Chondrocyte (in vitro differentiated cells): ENCODE measurements at regions not wholly inside any gene's neighbourhood (a gene's known extent, or its start where the extent isn't known, plus 50 kb on each side); places are given as distances from the start of the nearest gene placed in this dataset.

Experiments
- DNase-seq: peaks from one replicate; pipeline ENCODE4 v3.0.0; 2021; ENCODE audit warnings: mixed read lengths, low spot score
- H3K27ac Mint-ChIP-seq: one replicate; pipeline ENCODE4 v1.8.0; 2021; ENCODE audit warnings: mild to moderate bottlenecking, moderate library complexity, mixed read lengths; ENCODE audit not compliant: unreplicated experiment
- H3K27me3 Mint-ChIP-seq: 2 replicates; pipeline ENCODE4 v1.8.0; 2021; ENCODE audit warnings: low read depth, mixed read lengths
- H3K36me3 Mint-ChIP-seq: 2 replicates; pipeline ENCODE4 v1.8.0; 2021; ENCODE audit warnings: low read depth, mixed read lengths
- H3K4me1 Mint-ChIP-seq: 2 replicates; pipeline ENCODE4 v1.8.0; 2021; ENCODE audit warnings: low read depth, mild to moderate bottlenecking, mixed read lengths
- H3K4me3 Mint-ChIP-seq: one replicate; pipeline ENCODE4 v1.8.0; 2021; ENCODE audit warnings: mild to moderate bottlenecking, moderate library complexity, mixed read lengths; ENCODE audit not compliant: unreplicated experiment
- H3K9me3 Mint-ChIP-seq: 2 replicates; pipeline ENCODE4 v1.8.0; 2021; ENCODE audit warnings: low read depth, mixed read lengths
- TF ChIP-seq, protein P1 (sequence below): fragments of 200-600 bp; sonication (generic); IDR thresholded peaks from 2 replicates; pipeline ENCODE4 v1.5.0; 2021; ENCODE audit warnings: antibody characterized with exemption, mild to moderate bottlenecking, moderate library complexity

DNA sequence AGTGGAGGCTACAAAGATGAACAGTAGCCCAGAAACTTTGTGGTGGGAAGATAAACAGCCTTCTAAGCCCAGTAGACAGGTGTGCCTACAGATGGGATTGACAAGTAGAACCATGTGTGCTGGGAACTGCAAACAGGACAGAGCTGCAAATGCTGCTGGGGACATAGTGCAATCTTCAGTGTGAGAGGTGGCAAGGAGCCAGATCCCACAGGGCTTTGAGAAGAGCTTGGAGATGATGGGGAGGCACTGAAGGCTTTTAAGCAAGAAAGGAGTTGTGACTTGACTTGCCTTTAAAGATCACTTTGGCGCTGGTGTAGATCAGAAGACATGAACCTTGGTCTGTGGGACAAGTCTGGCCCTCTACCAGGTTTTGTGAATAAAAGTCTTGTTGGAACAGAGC lies 675.2 kb downstream of the ACTL7B start:
- DNase-seq, result no peak
- Mint-ChIP-seq H3K36me3 (no peaks in the 10 kb centered on the region), H3K4me3 (no peak overlapping the region), H3K4me1 (peaks cover 18% of the 10 kb centered on the region), H3K27ac (no peak overlapping the region), H3K9me3 (no peaks in the 10 kb centered on the region), H3K27me3 (no peaks in the 10 kb centered on the region)
- TF ChIP-seq, protein P1, sequence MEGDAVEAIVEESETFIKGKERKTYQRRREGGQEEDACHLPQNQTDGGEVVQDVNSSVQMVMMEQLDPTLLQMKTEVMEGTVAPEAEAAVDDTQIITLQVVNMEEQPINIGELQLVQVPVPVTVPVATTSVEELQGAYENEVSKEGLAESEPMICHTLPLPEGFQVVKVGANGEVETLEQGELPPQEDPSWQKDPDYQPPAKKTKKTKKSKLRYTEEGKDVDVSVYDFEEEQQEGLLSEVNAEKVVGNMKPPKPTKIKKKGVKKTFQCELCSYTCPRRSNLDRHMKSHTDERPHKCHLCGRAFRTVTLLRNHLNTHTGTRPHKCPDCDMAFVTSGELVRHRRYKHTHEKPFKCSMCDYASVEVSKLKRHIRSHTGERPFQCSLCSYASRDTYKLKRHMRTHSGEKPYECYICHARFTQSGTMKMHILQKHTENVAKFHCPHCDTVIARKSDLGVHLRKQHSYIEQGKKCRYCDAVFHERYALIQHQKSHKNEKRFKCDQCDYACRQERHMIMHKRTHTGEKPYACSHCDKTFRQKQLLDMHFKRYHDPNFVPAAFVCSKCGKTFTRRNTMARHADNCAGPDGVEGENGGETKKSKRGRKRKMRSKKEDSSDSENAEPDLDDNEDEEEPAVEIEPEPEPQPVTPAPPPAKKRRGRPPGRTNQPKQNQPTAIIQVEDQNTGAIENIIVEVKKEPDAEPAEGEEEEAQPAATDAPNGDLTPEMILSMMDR, result no peak

DNA sequence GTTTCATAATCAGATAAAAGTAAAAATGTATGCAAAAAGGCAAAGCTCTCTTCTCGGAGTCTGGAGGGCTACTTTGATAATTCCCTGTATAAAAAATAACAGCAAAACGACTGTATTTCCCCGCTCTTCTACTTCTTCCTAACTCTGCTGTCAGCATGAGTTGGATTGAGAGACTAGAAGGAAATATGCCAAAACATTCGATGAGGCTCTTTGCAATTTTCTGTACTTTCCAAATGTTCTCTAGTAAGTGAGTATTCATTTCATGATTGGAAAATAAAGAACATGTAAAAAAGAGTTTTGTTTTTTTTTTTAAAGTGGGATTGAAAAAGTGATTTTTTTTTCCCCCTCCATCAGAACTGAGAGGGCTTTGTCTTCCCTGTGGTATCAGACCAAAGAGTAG lies 677.5 kb downstream of the ACTL7B start:
- Mint-ChIP-seq H3K4me3 (no peak overlapping the region), H3K36me3 (no peaks in the 10 kb centered on the region), H3K27ac (no peak overlapping the region), H3K9me3 (no peaks in the 10 kb centered on the region), H3K4me1 (peaks cover 8% of the 10 kb centered on the region), H3K27me3 (peaks cover 2% of the 10 kb centered on the region)
- TF ChIP-seq, protein P1, result no peak
- DNase-seq, result no peak

DNA sequence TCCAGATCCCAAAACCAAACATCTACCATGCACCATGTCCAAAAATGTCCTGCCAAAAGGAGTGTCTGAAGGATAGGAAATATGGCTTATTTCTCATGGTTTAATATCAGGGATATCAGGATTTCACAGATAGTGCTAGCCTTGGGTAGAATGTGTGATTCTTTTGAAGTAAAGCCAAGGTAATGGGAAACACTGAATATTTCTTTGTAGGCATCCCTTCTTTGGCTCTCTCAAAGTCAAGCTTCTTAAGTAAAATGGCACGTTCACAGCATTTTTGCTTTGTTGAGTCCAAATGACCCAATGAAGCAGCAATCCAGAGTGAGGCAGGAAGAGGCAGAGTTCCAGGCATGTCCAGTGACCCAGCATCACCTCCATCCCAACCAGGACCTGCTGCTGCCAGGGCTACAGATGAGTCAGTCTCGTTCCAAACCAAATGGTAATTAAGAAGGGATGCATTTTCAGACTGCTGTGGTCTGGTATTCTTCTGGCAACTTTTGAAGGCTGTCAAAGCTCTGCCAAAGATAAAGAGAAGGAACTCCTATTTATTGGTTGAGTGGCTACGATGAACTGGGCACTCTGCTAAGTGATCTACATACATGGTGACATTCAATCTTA lies 678.8 kb upstream of the KLF4 start:
- Mint-ChIP-seq H3K9me3 (peaks cover 16% of the 10 kb centered on the region), H3K36me3 (peaks cover 2% of the 10 kb centered on the region), H3K27me3 (peaks cover 10% of the 10 kb centered on the region), H3K4me3 (no peak overlapping the region), H3K27ac (no peak overlapping the region), H3K4me1 (peaks cover 9% of the 10 kb centered on the region)
- no peak for DNase-seq
- TF ChIP-seq, protein P1, result no peak

DNA sequence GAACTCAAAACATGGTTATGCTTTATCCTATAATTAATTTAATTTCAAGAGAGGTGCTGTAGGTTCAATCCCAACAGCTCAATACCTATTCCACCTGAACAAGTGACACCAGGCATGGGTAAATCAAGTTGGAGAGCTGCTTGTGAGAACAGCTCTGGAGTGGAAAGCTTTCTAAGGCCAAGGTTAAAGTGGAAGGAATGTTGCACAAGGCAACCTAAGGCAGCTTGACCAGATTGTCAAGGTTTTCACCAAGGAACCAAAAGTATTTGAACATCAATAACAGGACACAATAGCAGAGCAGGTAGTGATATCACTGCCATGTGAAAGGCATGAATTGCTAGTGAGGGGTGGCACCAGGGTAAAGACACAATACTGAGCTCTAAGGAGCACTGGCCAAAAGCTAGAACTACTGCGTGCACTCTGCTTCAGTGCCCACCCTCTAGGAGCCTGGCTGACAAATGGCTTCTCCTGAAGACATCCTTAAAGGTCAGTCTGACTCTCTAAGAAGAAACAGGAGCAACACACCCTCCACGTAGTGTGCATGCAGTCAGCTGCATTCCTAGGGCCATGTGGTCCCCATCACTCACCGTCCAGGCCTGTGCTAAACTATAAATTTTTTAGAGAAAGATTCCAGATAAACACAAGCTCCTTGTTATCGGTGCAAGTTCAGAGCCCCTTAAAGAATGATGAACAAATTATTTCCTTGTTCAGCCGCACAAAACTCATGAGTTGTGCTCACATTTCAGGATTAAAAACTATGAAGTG lies 677.7 kb upstream of the KLF4 start:
- H3K36me3 Mint-ChIP-seq, result peaks cover 2% of the 10 kb centered on the region
- H3K4me1 Mint-ChIP-seq, result peaks cover 17% of the 10 kb centered on the region
- TF ChIP-seq, protein P1, result no peak
- H3K27me3 Mint-ChIP-seq, result peaks cover 8% of the 10 kb centered on the region
- H3K4me3 Mint-ChIP-seq, result no peak overlapping the region
- H3K27ac Mint-ChIP-seq, result no peak overlapping the region
- no peak for DNase-seq
- H3K9me3 Mint-ChIP-seq, result peaks cover 9% of the 10 kb centered on the region

DNA sequence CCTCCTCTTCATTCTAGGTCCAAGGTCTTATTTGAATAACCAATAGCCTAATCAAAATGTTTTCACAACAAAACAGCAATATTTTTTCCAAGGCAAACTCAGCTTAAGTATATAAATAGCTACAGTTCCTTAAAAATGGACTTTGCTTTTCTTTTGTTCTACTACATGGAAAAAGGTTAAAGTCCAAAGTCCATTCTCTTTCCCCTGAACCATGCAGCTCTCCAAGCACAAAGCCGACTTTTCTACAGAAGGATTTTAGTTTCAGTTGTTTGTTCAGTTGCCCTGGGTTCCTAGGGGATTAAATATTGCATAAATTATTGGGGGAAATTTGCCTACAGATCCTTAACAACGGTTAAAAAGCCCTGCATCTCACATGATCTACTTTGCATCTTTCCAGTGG lies 677.0 kb upstream of the KLF4 start:
- no peak for DNase-seq
- Mint-ChIP-seq H3K36me3 (peaks cover 2% of the 10 kb centered on the region), H3K4me1 (peaks cover 17% of the 10 kb centered on the region), H3K9me3 (peaks cover under 1% of the 10 kb centered on the region), H3K4me3 (no peak overlapping the region), H3K27ac (no peak overlapping the region), H3K27me3 (peaks cover 8% of the 10 kb centered on the region)
- TF ChIP-seq, protein P1, result no peak
